DND-41 (cell line): ENCODE measurements at regions not wholly inside any gene's neighbourhood (a gene's known extent, or its start where the extent isn't known, plus 50 kb on each side); places are given as distances from the start of the nearest gene placed in this dataset.

Experiments
- ATAC-seq: fragments of 200-7000 bp; cut with Tn5 transposase; 3 replicates; pipeline ENCODE4 v1.9.1; 2021; ENCODE audit warnings: low read depth; ENCODE audit not compliant: insufficient read depth
- DNase-seq: peaks from one replicate; pipeline ENCODE4 v3.0.0-alpha.2; 2020
- H2AFZ ChIP-seq: 2 replicates; pipeline ENCODE4 v1.6.0; 2012; ENCODE audit warnings: low read depth, low read length
- H3K27ac ChIP-seq: 2 replicates; pipeline ENCODE4 v1.5.1; 2012; ENCODE audit warnings: low read length, inconsistent platforms
- H3K27me3 ChIP-seq: fragments of 200-600 bp; sonication (generic); 2 replicates; pipeline ENCODE4 v1.6.0; 2012; ENCODE audit warnings: low read length, mild to moderate bottlenecking, inconsistent platforms; ENCODE audit not compliant: insufficient read depth, poor library complexity
- H3K36me3 ChIP-seq: 2 replicates; pipeline ENCODE4 v1.5.1; 2012; ENCODE audit warnings: low read length, inconsistent platforms; ENCODE audit not compliant: insufficient read depth
- H3K4me1 ChIP-seq: 2 replicates; pipeline ENCODE4 v1.5.1; 2012; ENCODE audit warnings: mild to moderate bottlenecking, low read length; ENCODE audit not compliant: insufficient read depth
- H3K4me2 ChIP-seq: 2 replicates; pipeline ENCODE4 v1.6.0; 2012; ENCODE audit warnings: mild to moderate bottlenecking, moderate library complexity, low read length, inconsistent platforms; ENCODE audit not compliant: insufficient read depth
- H3K4me3 ChIP-seq, 2 experiments: fragments of 200-600 bp in 1 of 2; shearing (Covaris generic) in 1 of 2; 2 replicates each; pipeline ENCODE4 v1.5.1; 2012 to 2016; ENCODE audit warnings: inconsistent platforms in 2 of 2, low read length in 2 of 2, mild to moderate bottlenecking in 2 of 2, low read depth in 1 of 2, moderate library complexity in 1 of 2
- H3K79me2 ChIP-seq: 2 replicates; pipeline ENCODE4 v1.6.0; 2012; ENCODE audit warnings: low read length, inconsistent platforms; ENCODE audit not compliant: insufficient read depth
- H3K9ac ChIP-seq: 2 replicates; pipeline ENCODE4 v1.6.0; 2012; ENCODE audit warnings: low read depth, mild to moderate bottlenecking, inconsistent platforms, low read length, moderate library complexity
- H3K9me3 ChIP-seq: 2 replicates; pipeline ENCODE4 v1.5.1; 2012; ENCODE audit warnings: low read length, moderate library complexity, mild to moderate bottlenecking, inconsistent platforms; ENCODE audit not compliant: insufficient read depth, severe bottlenecking
- H4K20me1 ChIP-seq: 2 replicates; pipeline ENCODE4 v1.6.0; 2012; ENCODE audit warnings: low read length; ENCODE audit not compliant: insufficient read depth
- CTCF ChIP-seq: IDR thresholded peaks from 2 replicates; pipeline ENCODE4 v1.5.1; 2012; ENCODE audit warnings: borderline replicate concordance, low read length, moderate library complexity, mild to moderate bottlenecking; ENCODE audit not compliant: poor library complexity, severe bottlenecking; ENCODE audit errors: extremely low read depth
- EZH2 ChIP-seq: IDR thresholded peaks from 3 replicates; pipeline ENCODE4 v1.6.1; 2012; ENCODE audit warnings: borderline replicate concordance, low read depth, mild to moderate bottlenecking, moderate library complexity, low read length, inconsistent platforms; ENCODE audit not compliant: severe bottlenecking

- Histone ChIP-seq H2AFZ (no peak overlapping the region), H3K4me2 (no peak overlapping the region), H4K20me1 (no peaks in the 10 kb centered on the region), H3K9me3 (no peaks in the 10 kb centered on the region), H3K27ac (no peak overlapping the region), H3K79me2 (no peaks in the 10 kb centered on the region), H3K36me3 (no peaks in the 10 kb centered on the region), H3K4me3 (no peak overlapping the region), H3K9ac (no peak overlapping the region), H3K4me1 (no peaks in the 10 kb centered on the region), H3K27me3 (no peaks in the 10 kb centered on the region)
- no peak for TF ChIP-seq CTCF
- no peak for TF ChIP-seq EZH2
- ATAC-seq (no peak), DNase-seq (no peak)
Observed at GRCh38 chr18:76054156-76054555, 440.9 kb downstream of the ZNF516 start.

- Histone ChIP-seq H4K20me1 (no peaks in the 10 kb centered on the region), H3K36me3 (no peaks in the 10 kb centered on the region), H3K79me2 (no peaks in the 10 kb centered on the region)
Observed at GRCh38 chr18:76053551-76053950, 441.5 kb downstream of the ZNF516 start.

GRCh38 chr18:76052227-76052595 lies 442.8 kb downstream of the ZNF516 start:
- no peak overlapping the region for H3K4me3 ChIP-seq
- no peaks in the 10 kb centered on the region for H3K36me3 ChIP-seq
- no peaks in the 10 kb centered on the region for H3K4me1 ChIP-seq
- no peak overlapping the region for H2AFZ ChIP-seq
- ATAC-seq = no peak
- H3K27me3 ChIP-seq = no peaks in the 10 kb centered on the region
- no peak for DNase-seq
- H3K9me3 ChIP-seq = no peaks in the 10 kb centered on the region
- TF ChIP-seq EZH2 (no peak), CTCF (no peak)
- H3K4me2 ChIP-seq = no peak overlapping the region
- H4K20me1 ChIP-seq = no peaks in the 10 kb centered on the region
- H3K27ac ChIP-seq = no peak overlapping the region
- no peaks in the 10 kb centered on the region for H3K79me2 ChIP-seq
- H3K9ac ChIP-seq = no peak overlapping the region

More at GRCh38 chr18:76053551-76053950, 441.5 kb downstream of the ZNF516 start:
- Histone ChIP-seq H3K9ac (no peak overlapping the region), H3K9me3 (no peaks in the 10 kb centered on the region), H3K27me3 (no peaks in the 10 kb centered on the region), H3K4me1 (no peaks in the 10 kb centered on the region), H3K4me2 (no peak overlapping the region), H3K27ac (no peak overlapping the region), H2AFZ (no peak overlapping the region), H3K4me3 (no peak overlapping the region)
- ATAC-seq (no peak), DNase-seq (no peak)
- TF ChIP-seq CTCF = no peak
